Testis (tissue), 2 donors: ENCODE measurements at regions not wholly inside any gene's neighbourhood (a gene's known extent, or its start where the extent isn't known, plus 50 kb on each side); places are given as distances from the start of the nearest gene placed in this dataset.

ENCODE experiments used
- DNase-seq: peaks from one replicate; pipeline ENCODE4 v3.0.0-alpha.2; 2019
- H3K27ac ChIP-seq, 2 donors: fragments of 200-600 bp; sonication (generic); one replicate each; pipeline ENCODE4 v1.5.1; 2019
- H3K27me3 ChIP-seq: fragments of 200-600 bp; sonication (generic); one replicate; pipeline ENCODE4 v1.5.1; 2019
- H3K36me3 ChIP-seq: fragments of 200-600 bp; sonication (generic); one replicate; pipeline ENCODE4 v1.5.1; 2017; ENCODE audit warnings: low read depth; ENCODE audit errors: missing control alignments
- H3K4me1 ChIP-seq: fragments of 200-600 bp; sonication (generic); one replicate; pipeline ENCODE4 v1.5.1; 2019
- H3K4me3 ChIP-seq, 2 donors: fragments of 200-600 bp; sonication (generic); one replicate each; pipeline ENCODE4 v1.5.1; 2017 to 2019
- H3K9me3 ChIP-seq: fragments of 200-600 bp; sonication (generic); one replicate; pipeline ENCODE4 v1.5.1; 2017
- CTCF ChIP-seq, 3 experiments: fragments of 450-650 bp in 2 of 3; fragments of 200-600 bp in 1 of 3; sonication (generic) in 1 of 3; IDR thresholded peaks; one replicate each; pipeline ENCODE4 v1.5.1; 2016 to 2019; ENCODE audit warnings: antibody characterized with exemption in 3 of 3, mild to moderate bottlenecking in 2 of 3, moderate library complexity in 1 of 3
- POLR2A ChIP-seq: fragments of 450-650 bp; IDR thresholded peaks from one replicate; pipeline ENCODE4 v1.6.1; 2017; ENCODE audit warnings: antibody characterized with exemption, mild to moderate bottlenecking, moderate library complexity
- WGBS, 2 donors: methylation state at CpG; one replicate each; pipeline ENCODE4 v1.1.5; 2018; 5-methylcytosine and 5-hydroxymethylcytosine counted together
- intact Hi-C: fragments of 100-400 bp; cut with DNase I; formaldehyde crosslinking; loops from one replicate; pipeline ENCODE4 v1.15.1; 2023; ENCODE audit warnings: low total_unique reads

DNA sequence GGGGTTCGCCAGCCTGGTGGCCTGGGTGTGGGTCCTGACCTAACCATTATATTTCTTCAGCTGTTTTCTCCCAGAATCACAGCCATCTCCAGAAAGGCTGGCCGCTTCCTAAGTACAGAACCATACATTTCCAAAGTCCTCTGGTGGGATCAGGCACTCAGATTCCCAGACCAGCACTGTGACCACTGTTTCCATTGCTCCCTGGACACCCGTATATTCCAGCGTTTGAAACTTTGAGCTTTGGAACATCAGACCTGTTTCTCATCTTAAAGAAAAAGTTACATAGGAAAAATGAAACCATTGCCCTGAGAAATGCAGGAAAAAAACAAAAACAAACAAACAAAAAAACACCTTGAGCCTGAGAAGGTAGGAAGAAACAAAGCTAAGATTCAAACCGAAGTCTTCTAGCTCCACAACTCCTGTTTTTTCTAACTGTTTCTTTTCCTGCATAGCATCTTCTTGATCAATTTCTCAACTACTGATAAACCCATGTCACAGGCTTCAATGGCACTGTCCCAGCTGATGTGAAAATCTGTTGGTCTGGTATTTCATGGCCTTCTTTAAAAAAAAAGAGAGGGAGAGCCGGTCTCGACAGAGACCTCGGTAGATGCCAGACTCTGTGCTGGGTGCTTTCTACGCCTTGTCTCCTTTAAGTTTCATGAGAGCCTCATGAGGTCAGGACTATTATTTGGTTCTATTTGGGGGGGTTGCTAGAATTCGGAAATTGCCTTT, 221.3 kb downstream of the TOMM20 start:
- intact Hi-C loops: no loop called here
- H3K27me3 ChIP-seq: no peaks in the 10 kb centered on the region
- no peak for TF ChIP-seq POLR2A
- no peak for TF ChIP-seq CTCF (IDR thresholded peaks at IDR 0.05)
- no peaks in the 10 kb centered on the region for H3K9me3 ChIP-seq
- DNase-seq: no peak
- no peak overlapping the region for H3K4me3 ChIP-seq
- WGBS, 2 donors: 70 to 74% methylated on average over 10 of the region's 10 CpGs
- H3K27ac ChIP-seq: no peak overlapping the region
- no peaks in the 10 kb centered on the region for H3K36me3 ChIP-seq
- H3K4me1 ChIP-seq: peaks cover 16% of the 10 kb centered on the region

GRCh38 chr1:234906654-234907053, 222.0 kb downstream of the TOMM20 start:
- H3K27ac ChIP-seq: no peak overlapping the region
- WGBS, 2 donors: 76 to 83% methylated on average over 5 of the region's 5 CpGs
- intact Hi-C loops: no loop called here
- no peaks in the 10 kb centered on the region for H3K9me3 ChIP-seq
- DNase-seq: no peak
- no peak overlapping the region for H3K4me3 ChIP-seq
- no peaks in the 10 kb centered on the region for H3K27me3 ChIP-seq
- H3K4me1 ChIP-seq: peaks cover 16% of the 10 kb centered on the region
- H3K36me3 ChIP-seq: no peaks in the 10 kb centered on the region
- no peak for TF ChIP-seq CTCF (IDR thresholded peaks at IDR 0.05)
- no peak for TF ChIP-seq POLR2A

- no peak for DNase-seq
- 95% methylated on average over 7 of the region's 7 CpGs for WGBS, 2 donors
Measured at GRCh38 chr1:234902774-234903547, 225.7 kb downstream of the TOMM20 start.

GRCh38 chr1:234901491-234902049, 227.1 kb downstream of the TOMM20 start:
- 70 to 87% methylated on average over 10 of the region's 10 CpGs for WGBS, 2 donors
- Histone ChIP-seq H3K27me3 (no peaks in the 10 kb centered on the region), H3K9me3 (no peaks in the 10 kb centered on the region), H3K27ac (no peak overlapping the region), H3K4me3 (no peak overlapping the region), H3K36me3 (no peaks in the 10 kb centered on the region), H3K4me1 (no peaks in the 10 kb centered on the region)
- intact Hi-C loops: no loop called here
- TF ChIP-seq CTCF (IDR thresholded peaks at IDR 0.05) (no peak), POLR2A (no peak)
- DNase-seq: no peak

More at GRCh38 chr1:234902774-234903547, 225.7 kb downstream of the TOMM20 start:
- Histone ChIP-seq H3K27ac (no peak overlapping the region), H3K4me3 (no peak overlapping the region), H3K36me3 (no peaks in the 10 kb centered on the region), H3K9me3 (no peaks in the 10 kb centered on the region), H3K4me1 (peaks cover 12% of the 10 kb centered on the region), H3K27me3 (no peaks in the 10 kb centered on the region)
- intact Hi-C loops: no loop called here
- TF ChIP-seq POLR2A: no peak
- no peak for TF ChIP-seq CTCF (IDR thresholded peaks at IDR 0.05)
